GM12892 (cell line): ENCODE measurements at regions not wholly inside any gene's neighbourhood (a gene's known extent, or its start where the extent isn't known, plus 50 kb on each side); places are given as distances from the start of the nearest gene placed in this dataset.

Experiments used
- DNase-seq: peaks from one replicate; pipeline ENCODE4 v3.0.0; 2011; ENCODE audit not compliant: insufficient read length
- FAIRE-seq: peaks from 2 replicates; lab custom pipeline; 2011; peaks lifted over from hg19 to GRCh38; lab: Jason Lieb, UNC
- POLR2A ChIP-seq: IDR thresholded peaks from 2 replicates; pipeline ENCODE4 v1.6.1; 2011; ENCODE audit warnings: low read depth, low read length, control low read depth
- POLR2AphosphoS5 ChIP-seq: IDR thresholded peaks from 2 replicates; pipeline ENCODE4 v1.6.1; 2011; ENCODE audit warnings: low read depth, low read length, control low read depth
- TAF1 ChIP-seq: IDR thresholded peaks from 2 replicates; pipeline ENCODE4 v1.6.1; 2011; ENCODE audit warnings: low read depth, mild to moderate bottlenecking, control low read depth, low read length, borderline replicate concordance

DNA sequence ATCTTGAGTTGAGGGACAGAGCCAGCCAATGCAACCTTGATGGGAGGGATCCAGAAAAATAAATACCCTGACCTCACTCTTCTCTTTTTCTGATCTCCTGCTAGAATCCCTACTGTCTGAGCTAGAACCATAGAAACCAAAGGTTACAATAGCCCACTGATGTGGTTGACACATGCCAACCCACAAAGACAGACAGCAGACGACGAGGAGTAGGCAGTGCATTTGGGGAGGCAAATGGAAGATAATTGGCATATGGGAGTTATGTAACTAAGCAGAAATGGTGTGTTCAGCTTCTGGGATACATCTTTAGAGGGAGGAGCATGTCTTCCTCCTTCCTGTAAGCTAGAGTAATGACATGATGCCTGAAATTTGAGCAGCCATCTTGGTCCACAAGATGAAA is 171.7 kb upstream of the FGGY start:
- DNase-seq: no peak
- no peak for FAIRE-seq
- TF ChIP-seq POLR2AphosphoS5 (no peak), POLR2A (no peak), TAF1 (no peak)

DNA sequence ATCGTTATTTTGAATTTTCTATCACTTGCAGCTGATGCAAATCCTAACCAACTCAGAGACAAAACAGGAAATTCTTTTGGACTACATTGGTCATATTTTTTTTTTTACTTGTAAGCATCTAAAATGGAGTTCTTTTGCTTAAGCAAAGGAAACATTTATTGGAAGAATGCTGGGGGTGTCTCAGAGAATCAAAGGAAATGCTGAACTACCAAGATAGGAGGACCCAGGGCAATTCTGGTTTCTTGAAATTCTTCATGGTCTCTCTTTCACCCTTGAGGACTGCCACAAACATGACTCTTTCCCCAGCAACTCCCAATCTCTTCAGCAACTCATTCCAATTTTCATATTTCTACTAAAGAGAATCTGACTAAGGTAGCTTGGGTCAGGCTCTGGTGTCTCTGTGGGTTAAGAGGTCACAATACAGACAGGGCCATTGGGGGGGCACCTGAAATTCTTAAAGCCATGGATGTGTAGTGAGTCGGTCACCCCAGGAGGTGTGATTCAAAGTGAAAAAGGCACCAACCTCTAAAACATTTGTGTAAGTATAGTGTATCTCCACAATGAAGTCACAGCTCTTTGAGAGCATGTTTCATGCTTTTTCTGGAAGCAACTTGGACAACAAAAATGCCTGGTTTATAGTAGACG is 171.1 kb upstream of the FGGY start:
- FAIRE-seq (no peak), DNase-seq (no peak)
- TF ChIP-seq TAF1: no peak
- no peak for TF ChIP-seq POLR2A
- no peak for TF ChIP-seq POLR2AphosphoS5

DNA sequence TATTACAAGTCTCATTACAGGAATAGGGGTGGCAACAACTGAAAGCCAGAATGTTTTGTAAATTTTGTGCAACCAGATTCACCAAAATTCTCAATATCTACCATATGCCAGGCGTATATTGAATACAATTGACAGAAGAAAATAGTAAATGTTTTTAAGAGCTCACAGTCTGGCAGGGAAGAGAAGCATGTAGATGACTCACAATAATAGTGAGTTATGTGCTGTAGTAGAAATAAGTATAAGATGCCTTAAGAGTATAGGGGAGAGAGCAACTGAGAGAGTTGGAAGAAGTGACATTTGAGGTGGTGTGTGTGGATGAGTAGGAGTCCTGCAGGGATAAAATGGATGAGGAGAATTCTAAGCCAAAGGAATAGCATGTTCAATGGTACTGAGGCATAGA is 170.5 kb upstream of the FGGY start:
- TF ChIP-seq POLR2AphosphoS5 (no peak), POLR2A (no peak), TAF1 (no peak)
- FAIRE-seq (peak; percentile 5), DNase-seq (no peak)

DNA sequence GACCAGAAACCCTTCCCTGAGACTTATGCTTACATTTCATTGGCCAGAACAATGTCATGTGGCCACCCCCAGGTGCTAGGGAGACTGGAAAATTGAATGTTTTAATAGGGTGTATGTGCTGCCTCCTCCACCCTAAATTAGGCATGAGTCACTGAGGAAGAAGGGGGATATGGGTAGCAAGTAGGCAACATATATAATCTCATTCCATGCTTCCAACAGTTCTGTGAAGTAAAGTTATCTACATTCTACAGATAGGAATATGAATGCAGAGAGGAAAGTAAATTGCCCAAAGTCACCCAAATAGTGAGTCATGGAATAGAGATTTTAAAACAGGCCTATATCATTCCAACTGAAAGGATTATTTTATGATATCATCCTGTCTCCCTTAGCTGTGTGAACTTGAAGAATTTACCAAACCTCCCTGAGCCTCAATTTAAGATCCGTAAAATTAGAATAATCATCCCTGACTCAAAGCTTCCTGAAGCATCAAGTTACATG is 168.6 kb upstream of the FGGY start:
- DNase-seq (no peak), FAIRE-seq (no peak)
- no peak for TF ChIP-seq TAF1
- no peak for TF ChIP-seq POLR2A
- no peak for TF ChIP-seq POLR2AphosphoS5

DNA sequence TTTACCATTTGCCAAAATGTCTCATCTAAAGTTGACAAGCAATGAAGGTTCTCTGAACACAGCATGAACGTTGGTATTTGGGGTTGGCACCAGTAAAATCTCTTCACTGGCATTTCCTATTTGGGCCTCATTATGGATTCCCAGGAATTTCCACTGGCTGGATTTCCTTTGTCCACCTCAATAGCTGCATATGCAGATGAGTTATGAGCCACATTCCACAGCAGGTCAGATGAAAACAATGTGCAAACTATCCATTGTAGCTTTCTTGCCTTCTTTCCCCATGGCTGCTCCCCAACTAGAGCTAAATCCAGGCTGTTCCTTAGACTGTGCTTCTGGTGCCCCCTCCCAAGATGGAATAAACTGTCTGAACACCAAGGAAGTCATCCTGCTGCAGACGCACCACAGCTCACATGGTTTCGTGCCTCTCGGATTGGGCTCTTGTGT is 168.1 kb upstream of the FGGY start:
- FAIRE-seq: no peak

DNA sequence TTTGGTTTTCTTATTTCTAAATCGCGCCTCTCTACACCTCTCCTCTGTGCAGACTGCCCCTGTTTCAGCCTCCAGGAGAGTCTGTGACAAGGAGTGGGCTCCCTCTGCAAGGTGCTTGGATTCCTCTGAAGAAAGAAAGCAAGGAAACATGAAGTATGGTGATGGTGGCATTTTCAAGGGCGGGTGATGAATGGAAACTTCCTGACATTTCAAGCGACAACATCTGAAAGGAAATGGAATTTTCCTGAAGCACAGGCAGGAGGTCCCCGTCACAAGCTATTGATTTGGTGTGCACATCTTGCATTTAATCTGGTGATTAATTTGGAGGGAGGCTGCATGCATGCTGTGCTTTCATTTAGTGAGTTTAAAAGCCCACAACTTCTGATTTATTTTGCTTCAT is 164.6 kb upstream of the FGGY start:
- TF ChIP-seq POLR2AphosphoS5 (no peak), TAF1 (no peak), POLR2A (no peak)
- FAIRE-seq: no peak
- no peak for DNase-seq

More for the DNA sequence above, 168.1 kb upstream of the FGGY start:
- no peak for TF ChIP-seq POLR2AphosphoS5
- no peak for DNase-seq

DNA sequence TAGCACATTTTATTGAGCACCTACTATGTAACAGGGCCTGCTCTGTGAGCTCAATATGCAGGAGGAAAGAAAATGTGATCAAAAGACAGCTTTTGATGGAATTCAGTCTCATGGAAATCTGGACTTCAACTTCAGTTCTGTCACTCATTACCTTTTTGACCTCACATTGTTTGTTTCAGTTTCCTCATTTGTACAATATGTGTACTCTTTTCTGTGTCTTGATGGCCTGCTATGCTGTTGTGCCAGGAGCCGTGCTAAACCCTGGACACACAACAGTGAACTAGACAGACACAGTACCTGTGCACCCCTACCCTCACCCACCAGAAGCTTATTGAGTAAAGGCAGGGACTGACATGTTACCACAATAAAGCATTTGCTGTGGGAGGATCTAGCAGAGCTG is 162.9 kb upstream of the FGGY start:
- FAIRE-seq (peak; percentile 21), DNase-seq (no peak)
- TF ChIP-seq TAF1: no peak
- TF ChIP-seq POLR2AphosphoS5: no peak
- TF ChIP-seq POLR2A: no peak

DNA sequence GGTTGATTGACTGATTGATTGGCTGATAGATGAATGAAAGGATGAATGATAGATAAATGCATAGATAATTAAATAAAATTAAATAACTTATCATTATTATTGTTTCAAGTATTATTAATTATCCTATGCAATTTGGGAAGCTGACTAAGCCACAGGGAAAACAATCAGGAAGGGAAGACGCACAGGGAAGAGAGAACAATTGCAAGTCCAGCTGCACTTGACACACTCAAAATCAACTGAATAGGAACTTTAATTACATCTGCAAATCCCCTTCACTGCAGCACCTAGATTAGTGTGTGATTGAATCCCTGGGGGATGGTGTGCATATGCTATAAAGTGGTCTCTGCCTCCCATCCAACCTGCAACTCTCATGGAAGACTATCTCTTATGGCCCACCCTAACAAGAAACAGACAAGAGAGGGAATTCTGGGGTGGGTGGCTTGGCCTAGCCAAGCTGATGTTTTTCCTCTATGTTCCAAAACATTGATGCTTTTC is 161.1 kb upstream of the FGGY start:
- no peak for FAIRE-seq
- DNase-seq: no peak
- TF ChIP-seq POLR2A (no peak), POLR2AphosphoS5 (no peak), TAF1 (no peak)

DNA sequence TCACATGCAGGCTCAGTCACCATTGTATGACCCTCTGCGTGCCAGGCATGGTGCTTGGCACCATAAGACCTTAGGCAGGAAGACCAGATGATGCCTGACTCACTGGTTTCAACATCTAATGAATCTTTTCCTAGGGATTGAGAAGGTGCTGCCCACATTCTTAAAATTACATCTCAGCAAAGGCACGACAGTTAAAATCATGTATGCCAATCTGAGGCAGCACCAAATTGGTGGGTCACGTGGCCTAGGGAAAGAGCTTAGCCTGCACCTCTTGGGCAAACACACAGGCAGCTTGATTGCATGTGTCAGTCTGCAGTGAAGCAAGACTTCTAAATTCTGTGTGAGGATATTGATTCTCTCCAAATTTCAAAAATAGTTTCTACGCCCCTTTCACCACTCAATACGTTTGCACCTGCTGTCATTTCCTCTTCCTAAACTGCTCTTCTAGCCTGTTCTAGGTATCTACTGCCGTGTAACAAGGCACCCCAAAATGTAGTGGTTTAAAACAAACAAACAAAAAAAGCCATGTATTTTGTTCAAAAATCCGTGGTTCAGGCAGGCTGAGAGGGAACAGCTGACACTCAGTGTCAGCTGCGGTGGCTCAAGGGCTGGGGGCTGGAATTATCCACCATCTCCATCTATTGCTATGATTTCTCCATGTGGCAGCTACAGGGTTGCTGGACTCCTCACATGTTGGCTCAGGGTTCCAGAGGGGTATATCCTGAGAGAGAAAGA is 160.2 kb upstream of the FGGY start:
- DNase-seq (no peak), FAIRE-seq (peak; percentile 44)
- TF ChIP-seq POLR2AphosphoS5 (no peak), TAF1 (no peak), POLR2A (no peak)

DNA sequence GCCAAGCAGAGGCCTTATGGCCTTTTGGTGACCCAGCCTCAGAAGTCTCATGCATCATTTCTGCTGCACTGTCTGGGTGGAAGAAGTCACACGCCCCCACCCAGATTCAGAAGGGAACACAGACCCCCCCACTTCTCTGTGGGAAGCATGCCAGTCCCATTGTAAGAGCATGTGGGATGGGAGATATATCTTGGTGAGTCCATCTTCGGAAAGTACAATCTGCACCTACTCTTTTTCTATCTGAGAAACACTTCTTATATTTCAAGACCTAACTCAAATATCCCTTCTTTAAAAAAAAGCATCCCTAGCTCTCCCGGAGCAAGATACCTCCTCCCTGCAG is 159.6 kb upstream of the FGGY start:
- DNase-seq (no peak), FAIRE-seq (no peak)
- no peak for TF ChIP-seq POLR2AphosphoS5
- no peak for TF ChIP-seq TAF1

DNA sequence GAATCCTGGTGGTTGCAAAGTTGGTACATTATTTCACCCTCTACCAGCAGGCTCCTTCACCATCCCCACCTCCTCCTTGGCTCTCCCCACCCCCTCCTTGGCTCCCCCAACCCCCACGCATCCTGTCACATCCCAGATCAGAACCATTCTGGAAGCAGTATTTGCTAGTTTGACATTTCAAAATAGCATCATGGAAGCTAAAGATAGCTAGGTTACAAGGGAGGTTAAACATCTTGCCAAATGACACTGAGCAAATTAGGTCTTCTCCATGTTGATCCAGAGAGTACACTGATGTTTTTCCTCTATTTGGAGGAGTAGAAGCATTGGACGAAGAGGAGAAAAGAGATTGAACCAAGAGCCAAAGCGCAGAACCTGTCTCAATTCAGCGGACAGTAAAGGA is 158.9 kb upstream of the FGGY start:
- DNase-seq (no peak), FAIRE-seq (no peak)
- TF ChIP-seq POLR2A: no peak
- TF ChIP-seq POLR2AphosphoS5: no peak
- no peak for TF ChIP-seq TAF1

DNA sequence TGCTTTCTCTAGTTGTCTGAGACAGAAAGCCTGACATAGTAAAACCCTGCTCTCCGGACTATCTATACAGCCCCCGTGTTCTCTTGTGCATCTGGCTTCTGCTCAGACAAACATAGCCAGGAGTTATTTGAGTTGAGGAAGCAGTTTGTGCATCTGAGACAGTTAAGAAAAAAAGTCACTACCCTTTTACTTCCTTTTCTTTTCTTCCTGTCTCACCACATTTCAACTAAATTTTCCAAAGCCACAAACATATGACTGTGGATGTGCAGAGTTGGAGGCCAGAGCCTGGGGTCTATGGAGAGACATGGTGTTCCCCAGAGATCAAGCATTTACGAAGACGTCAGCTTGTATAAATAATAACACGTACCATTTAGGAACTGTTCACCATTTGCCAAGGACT is 158.5 kb upstream of the FGGY start:
- DNase-seq (no peak), FAIRE-seq (no peak)
- no peak for TF ChIP-seq POLR2A
- no peak for TF ChIP-seq POLR2AphosphoS5
- no peak for TF ChIP-seq TAF1
